ENCODE measurements at regions not wholly inside any gene's neighbourhood (a gene's known extent, or its start where the extent isn't known, plus 50 kb on each side); places are given as distances from the start of the nearest gene placed in this dataset.

DNA sequence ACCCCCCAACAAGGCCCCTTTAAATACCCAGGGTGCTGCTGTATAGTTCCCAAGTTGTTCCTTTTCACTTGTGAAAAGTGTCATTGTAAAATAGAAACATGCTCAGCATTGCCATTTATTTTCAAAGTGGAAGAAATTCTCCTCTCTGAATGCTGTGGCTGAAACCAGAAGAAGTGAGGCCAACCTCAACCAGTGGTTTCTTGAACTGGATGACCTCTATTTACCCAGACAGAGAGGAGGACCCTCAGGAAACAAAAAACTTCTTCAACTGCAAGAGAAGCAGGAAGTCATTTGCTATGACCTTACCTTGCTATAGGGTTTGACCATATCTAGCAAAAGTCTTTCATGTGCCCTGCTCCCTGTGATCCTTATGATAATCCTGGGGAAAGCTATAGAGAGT lies 209.7 kb upstream of the RARB start:
- TF ChIP-seq, protein P1, sequence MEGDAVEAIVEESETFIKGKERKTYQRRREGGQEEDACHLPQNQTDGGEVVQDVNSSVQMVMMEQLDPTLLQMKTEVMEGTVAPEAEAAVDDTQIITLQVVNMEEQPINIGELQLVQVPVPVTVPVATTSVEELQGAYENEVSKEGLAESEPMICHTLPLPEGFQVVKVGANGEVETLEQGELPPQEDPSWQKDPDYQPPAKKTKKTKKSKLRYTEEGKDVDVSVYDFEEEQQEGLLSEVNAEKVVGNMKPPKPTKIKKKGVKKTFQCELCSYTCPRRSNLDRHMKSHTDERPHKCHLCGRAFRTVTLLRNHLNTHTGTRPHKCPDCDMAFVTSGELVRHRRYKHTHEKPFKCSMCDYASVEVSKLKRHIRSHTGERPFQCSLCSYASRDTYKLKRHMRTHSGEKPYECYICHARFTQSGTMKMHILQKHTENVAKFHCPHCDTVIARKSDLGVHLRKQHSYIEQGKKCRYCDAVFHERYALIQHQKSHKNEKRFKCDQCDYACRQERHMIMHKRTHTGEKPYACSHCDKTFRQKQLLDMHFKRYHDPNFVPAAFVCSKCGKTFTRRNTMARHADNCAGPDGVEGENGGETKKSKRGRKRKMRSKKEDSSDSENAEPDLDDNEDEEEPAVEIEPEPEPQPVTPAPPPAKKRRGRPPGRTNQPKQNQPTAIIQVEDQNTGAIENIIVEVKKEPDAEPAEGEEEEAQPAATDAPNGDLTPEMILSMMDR (IDR thresholded peaks at IDR 0.05; ENCODE audit: insufficient read depth, low read depth, low read length), result no peak
- H3K4me3 ChIP-seq (ENCODE audit: low read depth, low read length), result no peak overlapping the region
- no peak for DNase-seq (ENCODE audit: low read depth)

DNA sequence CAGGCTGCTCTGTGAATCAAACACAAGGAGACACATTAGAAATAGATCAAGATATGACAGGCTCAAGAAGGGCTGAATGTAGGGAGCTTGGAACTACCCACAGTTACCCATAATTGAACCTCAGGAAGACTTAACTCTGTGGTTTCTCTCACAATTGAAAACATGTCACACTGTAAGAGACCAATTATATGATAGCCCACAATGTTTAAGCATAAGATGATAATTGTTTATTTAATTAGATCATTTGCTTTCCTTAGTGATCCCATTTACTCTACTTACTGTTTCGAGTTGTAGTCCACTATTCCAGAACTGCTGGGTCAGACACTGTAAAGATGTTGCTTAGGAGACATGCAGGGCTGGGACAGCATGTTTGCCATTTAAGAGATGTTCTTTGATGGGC lies 201.3 kb upstream of the RARB start:
- no peak overlapping the region for H3K4me3 ChIP-seq (ENCODE audit: low read depth, low read length)
- TF ChIP-seq, protein P1 (IDR thresholded peaks at IDR 0.05; ENCODE audit: insufficient read depth, low read depth, low read length), result no peak
- DNase-seq (ENCODE audit: low read depth), result no peak

DNA sequence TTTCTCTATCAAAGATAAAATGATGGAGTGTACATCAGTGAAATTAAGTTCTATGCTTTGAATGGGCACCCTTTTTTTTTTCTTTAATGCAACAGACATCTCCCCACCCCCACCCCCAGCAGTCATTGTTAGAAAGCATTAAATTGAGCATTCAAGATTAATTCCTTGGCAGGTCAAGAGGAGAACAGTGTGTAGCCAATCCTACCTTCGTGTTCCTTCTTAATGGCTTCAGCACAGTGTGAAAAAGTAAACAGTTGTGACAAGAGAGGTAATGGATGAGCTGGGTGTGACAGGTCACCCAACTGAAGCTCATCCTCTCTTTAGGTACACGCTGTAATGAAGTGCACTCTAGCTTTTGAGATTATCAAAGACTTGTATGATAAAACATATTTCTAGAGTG lies 198.5 kb upstream of the RARB start:
- TF ChIP-seq, protein P1 (IDR thresholded peaks at IDR 0.05; ENCODE audit: insufficient read depth, low read depth, low read length), result no peak
- no peak for DNase-seq (ENCODE audit: low read depth)
- H3K4me3 ChIP-seq (ENCODE audit: low read depth, low read length), result no peak overlapping the region

DNA sequence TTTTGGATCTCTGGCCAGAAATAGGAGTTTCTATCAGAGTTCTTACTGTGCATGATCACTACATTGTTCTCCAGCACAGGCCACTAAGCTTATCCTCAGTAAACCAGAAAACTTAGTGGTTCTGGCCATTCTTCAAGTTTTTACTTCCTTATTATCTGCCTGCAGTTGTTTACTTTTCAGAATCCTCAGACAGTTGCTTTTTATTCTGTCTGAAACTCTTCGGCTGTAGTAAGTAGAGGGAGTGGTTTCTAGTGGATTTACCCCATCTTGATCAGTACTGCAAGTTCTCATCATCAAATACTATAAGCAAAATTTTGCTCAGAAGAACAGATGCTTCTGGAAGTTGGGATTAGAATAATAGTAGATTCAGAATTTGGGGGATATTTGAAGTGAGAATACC lies 193.0 kb upstream of the RARB start:
- H3K4me3 ChIP-seq (ENCODE audit: low read depth, low read length), result no peak overlapping the region
- peak; percentile 11 for DNase-seq (ENCODE audit: low read depth)
- TF ChIP-seq, protein P1 (IDR thresholded peaks at IDR 0.05; ENCODE audit: insufficient read depth, low read depth, low read length), result no peak

DNA sequence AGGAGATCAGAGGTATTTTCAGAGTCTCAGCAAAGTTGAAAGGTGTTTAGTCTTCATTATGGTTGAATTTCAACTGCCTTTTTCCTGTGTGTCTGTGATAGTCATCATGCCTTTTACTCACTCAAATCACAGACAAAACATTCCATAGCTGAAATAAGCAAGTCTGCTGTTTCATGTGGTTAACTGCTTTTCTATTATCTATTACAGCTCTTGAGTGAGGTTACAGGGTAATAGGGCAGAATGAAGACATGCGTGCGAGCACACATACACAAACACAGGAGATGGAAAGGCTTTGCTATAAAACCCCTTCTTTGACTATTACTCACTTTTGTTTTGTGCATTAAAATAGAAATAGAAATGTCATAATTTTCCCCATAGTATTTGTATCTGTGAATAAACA lies 192.6 kb upstream of the RARB start:
- peak; percentile 14 for DNase-seq (ENCODE audit: low read depth)

DNA sequence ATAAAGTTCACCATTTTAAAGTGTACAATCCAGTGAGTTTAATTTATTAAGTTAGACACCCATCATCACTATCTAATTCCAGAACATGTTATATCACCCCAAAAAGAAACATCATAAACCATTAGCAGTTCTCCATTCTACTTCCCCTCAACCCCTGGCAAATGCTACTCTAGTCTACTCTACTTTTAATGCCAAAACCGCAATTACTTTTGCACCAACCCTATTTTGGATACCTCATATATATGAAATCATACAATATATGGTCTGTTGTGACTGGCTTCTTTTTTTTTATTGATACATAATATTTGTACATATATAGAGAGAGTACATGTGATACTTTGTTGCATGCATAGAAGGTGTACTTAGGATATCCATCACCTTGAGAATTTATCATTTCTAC lies 190.5 kb upstream of the RARB start:
- no peak for DNase-seq (ENCODE audit: low read depth)
- H3K4me3 ChIP-seq (ENCODE audit: low read depth, low read length), result no peak overlapping the region
- TF ChIP-seq, protein P1 (IDR thresholded peaks at IDR 0.05; ENCODE audit: insufficient read depth, low read depth, low read length), result no peak

More for the DNA sequence above, 192.6 kb upstream of the RARB start:
- TF ChIP-seq, protein P1 (IDR thresholded peaks at IDR 0.05; ENCODE audit: insufficient read depth, low read depth, low read length), result no peak
- no peak overlapping the region for H3K4me3 ChIP-seq (ENCODE audit: low read depth, low read length)

DNA sequence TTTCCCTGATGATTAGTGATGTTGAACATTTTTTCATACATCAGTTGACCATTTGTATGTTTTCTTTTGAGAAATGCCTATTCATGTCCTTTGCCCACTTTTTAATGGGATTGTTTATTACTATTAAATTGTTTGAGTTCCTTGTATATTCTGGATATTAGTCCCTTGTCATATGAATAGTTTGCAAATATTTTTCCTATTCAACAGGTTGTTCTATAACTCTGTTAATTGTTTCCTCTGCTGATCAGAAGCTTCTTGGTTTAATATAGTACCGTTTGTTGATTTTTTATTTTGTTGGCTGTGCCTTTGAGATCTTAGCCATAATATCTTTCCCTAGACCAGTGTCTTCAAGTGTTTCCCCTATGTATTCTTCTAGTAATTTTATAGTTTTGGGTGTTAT lies 189.0 kb upstream of the RARB start:
- TF ChIP-seq, protein P1 (IDR thresholded peaks at IDR 0.05; ENCODE audit: insufficient read depth, low read depth, low read length), result no peak
- H3K4me3 ChIP-seq (ENCODE audit: low read depth, low read length), result no peak overlapping the region
- no peak for DNase-seq (ENCODE audit: low read depth)
